ENCODE measurements at regions not wholly inside any gene's neighbourhood (a gene's known extent, or its start where the extent isn't known, plus 50 kb on each side); places are given as distances from the start of the nearest gene placed in this dataset.
"Not testable (repeated sequence)": the region's sequence is repeated elsewhere in the genome, so short reads cannot be mapped to it uniquely, and the experiment has no call there.

- no peak overlapping the region for H3K27ac ChIP-seq (ENCODE audit: low read depth, low read length)
Measured at GRCh38 chr18:55988537-55988936, 400.5 kb upstream of the TCF4 start.

GRCh38 chr18:55983433-55983832, 395.4 kb upstream of the TCF4 start:
- H3K4me1 ChIP-seq (ENCODE audit: control insufficient read depth, insufficient read depth, low read length), result peaks cover 6% of the 10 kb centered on the region
- H3K9me3 ChIP-seq (ENCODE audit: control insufficient read depth, insufficient read depth, low read length), result 0 out of 2 replicates have a peak, but pooled peaks cover 3% of the 10 kb centered on the region
- no peak overlapping the region for H3K9ac ChIP-seq (ENCODE audit: low read depth, low read length)
- no peak overlapping the region for H3K27ac ChIP-seq (ENCODE audit: low read depth, low read length)
- no peak overlapping the region for H3K4me3 ChIP-seq (ENCODE audit: low read depth, low read length)
- H3K27me3 ChIP-seq (ENCODE audit: control insufficient read depth, insufficient read depth, low read length), result no peaks in the 10 kb centered on the region
- H3K36me3 ChIP-seq (ENCODE audit: control insufficient read depth, insufficient read depth, low read length), result no peaks in the 10 kb centered on the region

More at GRCh38 chr18:55988537-55988936, 400.5 kb upstream of the TCF4 start:
- Histone ChIP-seq H3K4me3 (ENCODE audit: low read depth, low read length) (no peak overlapping the region), H3K27me3 (ENCODE audit: control insufficient read depth, insufficient read depth, low read length) (no peaks in the 10 kb centered on the region), H3K9me3 (ENCODE audit: control insufficient read depth, insufficient read depth, low read length) (0 out of 2 replicates have a peak, but pooled peaks cover 3% of the 10 kb centered on the region), H3K36me3 (ENCODE audit: control insufficient read depth, insufficient read depth, low read length) (no peaks in the 10 kb centered on the region), H3K4me1 (ENCODE audit: control insufficient read depth, insufficient read depth, low read length) (no peaks in the 10 kb centered on the region), H3K9ac (ENCODE audit: low read depth, low read length) (no peak overlapping the region)

GRCh38 chr18:55982992-55983391, 395.0 kb upstream of the TCF4 start:
- Histone ChIP-seq H3K4me1 (ENCODE audit: control insufficient read depth, insufficient read depth, low read length) (peaks cover 6% of the 10 kb centered on the region), H3K36me3 (ENCODE audit: control insufficient read depth, insufficient read depth, low read length) (no peaks in the 10 kb centered on the region), H3K9ac (ENCODE audit: low read depth, low read length) (no peak overlapping the region), H3K9me3 (ENCODE audit: control insufficient read depth, insufficient read depth, low read length) (0 out of 2 replicates have a peak, but pooled peaks cover 3% of the 10 kb centered on the region), H3K27me3 (ENCODE audit: control insufficient read depth, insufficient read depth, low read length) (no peaks in the 10 kb centered on the region), H3K27ac (ENCODE audit: low read depth, low read length) (no peak overlapping the region), H3K4me3 (ENCODE audit: low read depth, low read length) (no peak overlapping the region)

- H3K27me3 ChIP-seq (ENCODE audit: control insufficient read depth, insufficient read depth, low read length), result no peaks in the 10 kb centered on the region
- 0 out of 2 replicates have a peak, but pooled peaks cover 3% of the 10 kb centered on the region for H3K9me3 ChIP-seq (ENCODE audit: control insufficient read depth, insufficient read depth, low read length)
- H3K36me3 ChIP-seq (ENCODE audit: control insufficient read depth, insufficient read depth, low read length), result no peaks in the 10 kb centered on the region
- no peak overlapping the region for H3K9ac ChIP-seq (ENCODE audit: low read depth, low read length)
- peaks cover 6% of the 10 kb centered on the region for H3K4me1 ChIP-seq (ENCODE audit: control insufficient read depth, insufficient read depth, low read length)
- H3K27ac ChIP-seq (ENCODE audit: low read depth, low read length), result no peak overlapping the region
- no peak overlapping the region for H3K4me3 ChIP-seq (ENCODE audit: low read depth, low read length)
Measured at GRCh38 chr18:55981712-55982475, 393.9 kb upstream of the TCF4 start.

GRCh38 chr18:55974521-55974920, 386.5 kb upstream of the TCF4 start:
- H3K36me3 ChIP-seq (ENCODE audit: control insufficient read depth, insufficient read depth, low read length), result no peaks in the 10 kb centered on the region
- peaks cover 4% of the 10 kb centered on the region; the same call in 1 of the 2 replicates for H3K4me1 ChIP-seq (ENCODE audit: control insufficient read depth, insufficient read depth, low read length)
- H3K27ac ChIP-seq (ENCODE audit: low read depth, low read length), result no peak overlapping the region
- no peak overlapping the region for H3K4me3 ChIP-seq (ENCODE audit: low read depth, low read length)
- H3K27me3 ChIP-seq (ENCODE audit: control insufficient read depth, insufficient read depth, low read length), result no peaks in the 10 kb centered on the region
- no peak overlapping the region for H3K9ac ChIP-seq (ENCODE audit: low read depth, low read length)
- no peaks in the 10 kb centered on the region for H3K9me3 ChIP-seq (ENCODE audit: control insufficient read depth, insufficient read depth, low read length)

GRCh38 chr18:55968550-55968949, 380.6 kb upstream of the TCF4 start:
- Histone ChIP-seq H3K9me3 (ENCODE audit: control insufficient read depth, insufficient read depth, low read length) (no peaks in the 10 kb centered on the region), H3K9ac (ENCODE audit: low read depth, low read length) (no peak overlapping the region), H3K27me3 (ENCODE audit: control insufficient read depth, insufficient read depth, low read length) (no peaks in the 10 kb centered on the region), H3K27ac (ENCODE audit: low read depth, low read length) (no peak overlapping the region), H3K4me1 (ENCODE audit: control insufficient read depth, insufficient read depth, low read length) (no peaks in the 10 kb centered on the region), H3K36me3 (ENCODE audit: control insufficient read depth, insufficient read depth, low read length) (no peaks in the 10 kb centered on the region), H3K4me3 (ENCODE audit: low read depth, low read length) (no peak overlapping the region)

GRCh38 chr18:55967019-55967418, 379.0 kb upstream of the TCF4 start:
- no peaks in the 10 kb centered on the region for H3K4me1 ChIP-seq (ENCODE audit: control insufficient read depth, insufficient read depth, low read length)
- H3K27ac ChIP-seq (ENCODE audit: low read depth, low read length), result no peak overlapping the region
- H3K9ac ChIP-seq (ENCODE audit: low read depth, low read length), result no peak overlapping the region
- H3K4me3 ChIP-seq (ENCODE audit: low read depth, low read length), result no peak overlapping the region
- H3K36me3 ChIP-seq (ENCODE audit: control insufficient read depth, insufficient read depth, low read length), result no peaks in the 10 kb centered on the region
- H3K9me3 ChIP-seq (ENCODE audit: control insufficient read depth, insufficient read depth, low read length), result no peaks in the 10 kb centered on the region
- no peaks in the 10 kb centered on the region for H3K27me3 ChIP-seq (ENCODE audit: control insufficient read depth, insufficient read depth, low read length)

GRCh38 chr18:55964171-55964570, 376.2 kb upstream of the TCF4 start:
- no peaks in the 10 kb centered on the region for H3K9me3 ChIP-seq (ENCODE audit: control insufficient read depth, insufficient read depth, low read length)

GRCh38 chr18:55953326-55953725, 365.3 kb upstream of the TCF4 start:
- no peaks in the 10 kb centered on the region for H3K36me3 ChIP-seq (ENCODE audit: control insufficient read depth, insufficient read depth, low read length)
- H3K27ac ChIP-seq (ENCODE audit: low read depth, low read length), result no peak overlapping the region
- H3K9ac ChIP-seq (ENCODE audit: low read depth, low read length), result no peak overlapping the region
- H3K4me3 ChIP-seq (ENCODE audit: low read depth, low read length), result no peak overlapping the region
- no peaks in the 10 kb centered on the region for H3K27me3 ChIP-seq (ENCODE audit: control insufficient read depth, insufficient read depth, low read length)
- no peaks in the 10 kb centered on the region for H3K9me3 ChIP-seq (ENCODE audit: control insufficient read depth, insufficient read depth, low read length)
- no peaks in the 10 kb centered on the region for H3K4me1 ChIP-seq (ENCODE audit: control insufficient read depth, insufficient read depth, low read length)

More at GRCh38 chr18:55964171-55964570, 376.2 kb upstream of the TCF4 start:
- Histone ChIP-seq H3K9ac (ENCODE audit: low read depth, low read length) (no peak overlapping the region), H3K27ac (ENCODE audit: low read depth, low read length) (no peak overlapping the region), H3K27me3 (ENCODE audit: control insufficient read depth, insufficient read depth, low read length) (no peaks in the 10 kb centered on the region), H3K36me3 (ENCODE audit: control insufficient read depth, insufficient read depth, low read length) (no peaks in the 10 kb centered on the region), H3K4me3 (ENCODE audit: low read depth, low read length) (no peak overlapping the region), H3K4me1 (ENCODE audit: control insufficient read depth, insufficient read depth, low read length) (no peaks in the 10 kb centered on the region)

- not testable (repeated sequence) for H3K36me3 ChIP-seq (ENCODE audit: control insufficient read depth, insufficient read depth, low read length); H3K9me3 ChIP-seq (ENCODE audit: control insufficient read depth, insufficient read depth, low read length); H3K9ac ChIP-seq (ENCODE audit: low read depth, low read length); H3K4me1 ChIP-seq (ENCODE audit: control insufficient read depth, insufficient read depth, low read length); H3K4me3 ChIP-seq (ENCODE audit: low read depth, low read length); H3K27me3 ChIP-seq (ENCODE audit: control insufficient read depth, insufficient read depth, low read length); H3K27ac ChIP-seq (ENCODE audit: low read depth, low read length)
Measured at GRCh38 chr18:55951738-55952137, 363.7 kb upstream of the TCF4 start.

GRCh38 chr18:55950379-55951166, 362.6 kb upstream of the TCF4 start:
- no peak overlapping the region for H3K4me3 ChIP-seq (ENCODE audit: low read depth, low read length)
- no peak overlapping the region for H3K27ac ChIP-seq (ENCODE audit: low read depth, low read length)
- H3K4me1 ChIP-seq (ENCODE audit: control insufficient read depth, insufficient read depth, low read length), result no peaks in the 10 kb centered on the region
- no peaks in the 10 kb centered on the region for H3K9me3 ChIP-seq (ENCODE audit: control insufficient read depth, insufficient read depth, low read length)
- H3K9ac ChIP-seq (ENCODE audit: low read depth, low read length), result no peak overlapping the region
- H3K36me3 ChIP-seq (ENCODE audit: control insufficient read depth, insufficient read depth, low read length), result no peaks in the 10 kb centered on the region
- H3K27me3 ChIP-seq (ENCODE audit: control insufficient read depth, insufficient read depth, low read length), result no peaks in the 10 kb centered on the region

Data from HUES48 (cell line).